ENCODE measurements at regions not wholly inside any gene's neighbourhood (a gene's known extent, or its start where the extent isn't known, plus 50 kb on each side); places are given as distances from the start of the nearest gene placed in this dataset.

DNA sequence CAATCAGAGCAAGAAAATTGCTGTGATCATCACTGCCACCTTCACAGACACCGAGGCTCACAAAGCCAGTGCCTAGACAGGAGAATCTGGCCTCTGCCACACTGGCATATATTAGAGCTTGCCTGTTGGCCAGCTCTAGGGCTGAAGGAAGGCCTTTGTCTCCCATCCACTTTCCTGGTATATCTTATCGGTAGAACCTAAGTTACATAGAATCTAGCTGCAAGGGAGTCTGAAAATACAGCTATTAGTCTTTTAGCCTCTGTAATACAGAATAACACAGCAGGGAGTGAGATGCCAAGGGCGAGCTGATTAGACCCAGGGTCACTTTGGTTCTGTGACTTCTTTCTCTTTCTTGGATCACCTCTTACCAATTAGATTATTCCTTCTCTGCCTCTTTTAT is 154.9 kb upstream of the KL start:
- DNase-seq (ENCODE audit: low spot score): no peak

DNA sequence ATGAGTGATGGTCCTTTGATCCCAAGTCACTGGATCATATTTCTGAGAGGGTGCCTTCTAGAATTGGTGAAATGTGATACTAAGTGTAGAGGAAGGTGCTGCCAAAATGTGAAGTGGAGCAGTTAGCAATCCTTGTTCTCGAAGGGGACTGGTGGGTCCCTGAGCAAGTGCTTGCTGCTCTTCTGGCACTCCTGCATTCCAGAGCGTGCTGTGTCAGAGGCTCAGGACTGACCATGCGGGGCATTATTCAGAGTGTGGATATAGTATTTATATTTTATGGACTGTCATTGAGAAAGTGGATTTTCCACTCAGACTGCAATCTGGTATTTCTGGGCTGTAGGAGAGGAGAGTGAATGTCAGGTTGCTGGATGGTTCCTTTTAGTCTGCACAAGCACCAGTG is 152.6 kb upstream of the KL start:
- no peak for DNase-seq (ENCODE audit: low spot score)

DNA sequence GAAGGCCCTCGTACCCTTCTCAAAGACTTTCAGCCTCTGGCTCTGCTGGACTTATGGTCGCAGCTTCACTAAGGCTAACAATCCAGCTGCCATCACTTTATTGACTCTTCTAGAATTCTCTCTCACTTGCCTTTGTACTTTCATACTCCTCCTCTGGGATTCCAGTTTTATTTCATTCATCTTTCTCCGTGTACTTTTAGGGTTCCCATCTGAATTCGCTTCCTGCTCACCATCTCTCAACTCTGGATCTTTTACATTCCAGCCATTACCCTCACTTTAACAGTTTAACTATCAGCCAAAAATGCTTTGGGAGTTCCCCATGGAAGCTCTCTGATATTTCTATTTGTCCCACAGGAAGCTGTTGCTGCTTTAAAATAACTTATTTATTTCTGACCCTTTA is 149.3 kb upstream of the KL start:
- no peak for DNase-seq (ENCODE audit: low spot score)

DNA sequence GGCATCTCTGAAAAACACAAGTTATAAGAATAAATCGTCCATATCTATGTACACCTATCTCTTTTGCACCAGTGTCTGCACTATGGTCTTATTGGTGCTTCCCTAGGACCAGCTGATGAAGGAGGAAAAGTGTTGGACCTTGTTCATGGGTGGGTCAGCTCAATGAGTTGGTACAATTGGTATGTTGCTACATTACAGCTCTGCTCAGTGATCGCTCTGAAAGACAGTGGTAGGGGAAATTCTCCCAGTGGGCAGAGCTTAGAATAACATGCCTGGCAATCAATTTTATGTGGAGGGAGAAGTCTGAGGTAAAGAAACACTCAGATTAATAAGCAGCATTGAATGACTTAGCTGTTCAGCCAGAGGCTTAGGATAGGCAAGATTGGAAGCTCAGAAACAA is 138.7 kb upstream of the KL start:
- DNase-seq (ENCODE audit: low spot score): no peak

DNA sequence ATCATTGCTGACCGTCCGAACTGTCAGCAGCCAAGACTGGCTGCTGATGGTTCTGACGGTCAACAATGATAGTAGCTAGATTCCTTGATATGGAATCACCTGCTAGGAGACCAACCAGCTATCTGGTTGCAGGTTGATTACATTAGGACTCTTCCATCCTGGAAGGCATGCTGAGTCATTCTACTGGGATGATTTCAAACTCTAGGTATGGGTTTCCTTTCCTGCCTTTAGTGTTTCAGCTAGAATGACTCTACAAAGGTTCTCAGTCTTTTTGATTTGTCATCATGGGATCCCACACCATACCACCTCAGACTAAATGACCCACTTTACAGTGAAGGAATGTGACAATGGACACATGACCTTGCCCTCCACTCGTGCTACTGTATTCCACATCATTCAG is 138.1 kb upstream of the KL start:
- DNase-seq (ENCODE audit: low spot score): peak; percentile 1

DNA sequence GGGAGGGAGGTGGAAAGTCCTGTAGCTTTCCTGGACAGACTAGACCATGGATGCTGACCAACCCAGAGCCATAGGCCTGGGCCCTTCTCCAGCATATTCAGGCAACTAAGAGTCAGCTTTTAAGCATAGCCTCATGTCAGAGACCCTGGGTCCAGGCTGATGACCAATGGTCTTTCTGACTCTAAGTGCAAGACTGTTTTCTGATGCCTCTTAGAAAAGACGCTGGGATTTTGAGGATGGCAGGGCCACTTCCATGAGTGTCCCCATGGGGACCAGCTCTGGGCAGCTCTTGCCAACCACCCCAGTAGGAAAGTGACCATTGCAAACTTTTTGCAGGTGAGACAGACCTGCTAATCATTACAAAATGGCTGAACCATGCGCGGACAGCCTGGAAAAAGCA is 135.6 kb upstream of the KL start:
- no peak for DNase-seq (ENCODE audit: low spot score)

DNA sequence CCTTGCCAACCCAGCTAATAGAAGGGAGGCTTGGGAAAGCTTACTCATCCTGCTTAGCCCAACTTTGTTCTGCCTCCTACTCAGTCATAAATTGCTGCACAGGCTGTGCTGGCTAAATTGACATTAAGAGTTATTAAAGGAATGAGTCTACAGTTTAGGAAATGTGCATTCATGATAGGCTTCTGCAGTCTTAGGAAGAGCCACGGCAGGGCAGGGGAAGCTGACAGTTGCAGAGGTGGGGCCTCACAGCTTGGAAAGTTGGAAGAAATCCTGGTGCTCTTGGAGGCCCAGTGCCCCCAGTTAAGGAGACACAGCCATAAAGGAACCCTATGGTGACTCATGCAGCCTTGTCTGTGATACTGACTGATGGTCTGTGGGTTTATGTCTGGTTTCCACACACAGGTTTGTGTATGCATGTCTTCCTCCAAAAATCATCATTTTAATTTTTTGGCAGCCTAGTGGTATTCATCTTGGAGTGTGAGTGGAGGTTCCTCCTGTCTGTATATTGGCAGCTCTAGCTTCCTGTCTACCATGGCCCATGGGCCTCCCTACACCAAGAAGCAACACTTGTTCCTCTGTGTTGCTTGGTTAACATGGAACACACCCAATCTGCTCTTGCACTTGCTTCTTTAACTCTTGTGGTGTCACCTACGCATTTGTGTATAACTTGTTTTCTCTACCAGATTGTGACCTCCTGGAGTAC is 135.0 kb upstream of the KL start:
- no peak for DNase-seq (ENCODE audit: low spot score)

DNA sequence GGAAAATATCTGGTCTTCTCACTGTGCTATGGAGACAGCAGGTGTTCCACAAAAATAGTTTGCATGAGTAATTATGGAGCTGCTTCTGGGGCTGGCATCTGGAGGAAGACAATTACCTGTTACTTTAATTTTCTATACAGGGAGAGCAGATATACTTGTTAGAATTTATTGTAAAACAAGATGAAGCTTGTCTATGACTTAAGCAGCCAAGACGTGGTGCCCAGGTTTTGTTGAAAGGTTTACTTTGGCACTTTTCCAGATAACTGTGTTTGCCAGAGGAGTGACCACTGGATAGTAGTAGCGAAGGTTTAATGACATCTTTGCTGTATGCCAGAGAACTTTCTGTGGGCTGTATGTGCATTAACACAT is 134.5 kb upstream of the KL start:
- DNase-seq (ENCODE audit: low spot score): no peak

DNA sequence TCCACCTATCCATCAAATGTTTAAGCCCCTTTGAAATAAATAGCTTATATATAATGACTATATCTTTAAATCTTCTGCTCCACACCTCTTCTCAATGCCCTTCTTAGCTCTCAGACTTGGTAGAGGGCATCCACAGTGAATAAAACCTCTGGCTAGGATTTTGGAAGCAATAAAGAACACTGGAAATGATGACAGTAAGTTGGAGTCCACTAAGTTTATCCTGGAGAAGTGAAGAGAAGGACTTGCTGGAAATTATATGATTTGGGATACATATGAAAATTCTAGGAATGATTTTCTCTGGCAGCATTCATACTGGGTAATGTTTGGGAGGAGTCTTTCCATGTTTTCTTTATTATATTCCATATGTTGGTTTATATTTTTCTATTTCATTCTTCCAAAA is 133.5 kb upstream of the KL start:
- no peak for DNase-seq (ENCODE audit: low spot score)

DNA sequence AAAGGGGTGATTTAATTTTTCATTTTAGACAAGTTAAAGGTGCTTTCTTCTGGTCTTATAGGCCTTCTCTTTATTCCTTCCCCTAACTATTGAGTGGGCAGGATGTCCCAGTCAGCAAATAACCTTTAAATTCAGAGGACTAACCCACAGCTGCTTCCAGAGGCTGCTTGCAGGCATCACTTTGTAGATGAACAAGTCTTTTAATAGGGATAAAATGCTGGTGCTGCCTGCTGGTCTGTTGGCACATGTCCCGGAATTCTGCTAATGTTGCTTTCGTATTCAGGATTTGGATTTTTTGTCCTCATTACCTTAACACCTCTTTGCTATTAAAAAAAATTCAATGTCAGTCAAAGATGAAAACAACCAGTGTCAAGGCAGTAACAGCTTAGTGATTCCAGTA is 132.7 kb upstream of the KL start:
- DNase-seq (ENCODE audit: low spot score): no peak

DNA sequence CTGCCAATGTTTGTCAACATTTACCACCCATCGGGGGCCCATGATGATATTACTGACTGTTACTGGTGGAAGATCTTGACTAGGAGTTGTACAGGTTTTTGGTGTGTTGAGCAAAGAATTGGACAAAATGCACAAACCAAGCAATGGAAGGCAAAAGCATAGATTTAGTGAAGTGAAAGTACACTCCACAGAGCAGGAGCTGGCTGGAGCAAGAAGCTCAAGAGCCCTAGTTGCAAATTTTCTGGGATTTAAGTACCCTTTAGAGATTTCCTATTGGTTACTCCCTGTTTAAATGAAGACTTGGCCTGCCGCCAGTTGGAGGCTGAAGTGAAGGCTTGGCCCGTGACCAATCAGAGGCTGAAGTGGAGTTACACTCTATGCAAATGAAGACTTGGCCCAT is 128.6 kb upstream of the KL start:
- DNase-seq (ENCODE audit: low spot score): no peak

DNA sequence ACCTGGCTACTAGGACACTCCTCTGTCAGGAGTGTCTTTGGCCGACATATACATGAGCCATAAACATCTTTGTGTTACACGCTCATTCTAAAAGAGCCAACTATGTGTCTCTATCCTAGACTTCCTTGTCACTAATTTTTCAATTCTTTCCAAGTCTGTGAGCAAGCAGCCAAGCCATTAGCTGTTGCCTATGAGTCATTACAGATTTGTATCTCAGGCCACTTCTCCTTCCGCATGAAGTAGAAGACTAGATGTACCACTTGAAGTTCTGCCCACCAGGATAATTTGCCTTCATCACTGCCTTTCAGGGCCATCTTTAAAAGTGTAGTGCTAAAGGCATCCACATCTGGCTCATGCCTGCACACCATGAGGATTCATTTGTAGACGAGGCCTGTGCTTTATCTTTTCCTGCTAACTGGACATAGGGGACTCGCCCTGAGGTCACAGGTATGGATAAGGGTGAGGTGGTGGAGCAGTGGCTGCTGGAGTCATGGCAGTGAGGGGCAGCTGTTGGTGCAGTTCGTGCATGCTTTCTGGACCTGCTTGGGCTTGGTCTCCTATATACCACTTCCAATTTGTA is 126.1 kb upstream of the KL start:
- no peak for DNase-seq (ENCODE audit: low spot score)

DNA sequence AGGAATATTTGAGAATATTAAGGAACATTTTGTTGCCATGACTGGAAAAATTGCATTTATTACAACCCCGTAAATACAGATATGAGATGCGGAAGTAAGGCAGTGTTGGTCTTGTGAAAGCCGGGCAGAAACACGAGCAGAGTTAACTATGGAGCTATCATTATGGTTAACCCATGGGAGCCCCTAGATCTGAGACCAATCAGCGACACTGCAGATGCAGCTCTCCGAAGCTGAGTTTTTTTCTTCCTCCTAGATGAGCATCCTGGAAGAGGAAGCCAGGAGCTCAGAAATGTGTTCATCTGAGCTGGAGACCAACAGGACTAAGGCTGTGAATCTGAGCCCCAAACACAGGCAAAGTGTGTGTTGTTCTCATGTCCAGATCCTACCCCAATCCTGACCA is 123.0 kb upstream of the KL start:
- DNase-seq (ENCODE audit: low spot score): no peak

DNA sequence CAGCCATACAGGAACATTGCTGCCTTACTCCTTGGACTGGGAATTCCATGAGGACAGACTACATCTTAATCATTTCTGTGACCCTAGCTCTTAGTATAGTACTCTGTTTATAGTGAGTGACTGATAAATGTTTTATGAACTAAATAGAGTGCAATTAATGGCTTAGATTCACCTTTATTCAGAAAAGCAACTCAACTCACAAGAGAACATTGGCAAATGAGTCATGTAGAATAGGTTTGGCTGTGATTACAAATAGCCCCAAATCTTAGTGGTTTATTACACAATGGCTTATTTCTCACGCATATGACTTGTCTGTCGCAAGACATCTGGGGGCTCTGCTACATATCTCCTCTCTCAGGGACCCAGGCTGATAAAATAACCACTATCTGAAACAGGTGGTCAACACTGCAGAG is 121.6 kb upstream of the KL start:
- no peak for DNase-seq (ENCODE audit: low spot score)

DNA sequence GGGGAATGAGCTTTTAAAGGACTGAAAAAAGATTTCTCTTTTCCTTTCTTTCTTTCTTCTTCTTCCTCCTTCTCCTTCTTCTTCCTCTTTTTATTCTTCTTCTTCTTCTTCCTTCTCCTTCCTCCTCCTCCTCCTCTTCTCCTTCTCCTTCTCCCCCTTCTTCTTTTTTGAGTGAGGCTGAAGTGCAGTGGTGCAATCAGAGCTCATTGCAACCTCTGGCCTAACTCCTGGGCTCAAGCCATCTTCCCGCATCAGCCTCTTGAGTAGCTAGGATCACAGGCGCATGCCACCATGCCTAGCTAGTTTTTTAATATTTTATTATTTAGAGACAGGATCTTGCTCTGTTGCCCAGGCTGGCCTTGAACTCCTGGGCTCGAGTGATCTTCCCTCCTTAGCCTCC is 120.9 kb upstream of the KL start:
- no peak for DNase-seq (ENCODE audit: low spot score)

DNA sequence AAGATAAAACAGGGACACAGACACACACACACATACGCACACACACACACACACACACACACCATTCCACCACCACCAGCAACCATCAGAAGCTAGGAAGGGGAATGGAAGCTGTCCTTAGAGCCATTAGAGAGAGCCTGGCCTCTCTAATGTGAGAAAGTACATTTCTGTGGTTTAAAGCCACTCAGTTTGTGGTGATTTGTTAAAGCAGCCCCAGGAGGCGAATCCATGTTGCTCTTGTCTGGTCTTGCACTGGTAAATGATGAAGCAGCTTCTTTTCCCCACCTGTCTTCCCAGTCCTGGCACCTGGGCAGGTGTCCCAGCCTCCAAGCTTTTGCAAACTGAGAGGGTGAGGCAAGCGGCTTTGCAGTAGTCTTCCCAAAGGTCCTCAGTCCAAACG is 118.9 kb upstream of the KL start:
- no peak for DNase-seq (ENCODE audit: low spot score)

DNA sequence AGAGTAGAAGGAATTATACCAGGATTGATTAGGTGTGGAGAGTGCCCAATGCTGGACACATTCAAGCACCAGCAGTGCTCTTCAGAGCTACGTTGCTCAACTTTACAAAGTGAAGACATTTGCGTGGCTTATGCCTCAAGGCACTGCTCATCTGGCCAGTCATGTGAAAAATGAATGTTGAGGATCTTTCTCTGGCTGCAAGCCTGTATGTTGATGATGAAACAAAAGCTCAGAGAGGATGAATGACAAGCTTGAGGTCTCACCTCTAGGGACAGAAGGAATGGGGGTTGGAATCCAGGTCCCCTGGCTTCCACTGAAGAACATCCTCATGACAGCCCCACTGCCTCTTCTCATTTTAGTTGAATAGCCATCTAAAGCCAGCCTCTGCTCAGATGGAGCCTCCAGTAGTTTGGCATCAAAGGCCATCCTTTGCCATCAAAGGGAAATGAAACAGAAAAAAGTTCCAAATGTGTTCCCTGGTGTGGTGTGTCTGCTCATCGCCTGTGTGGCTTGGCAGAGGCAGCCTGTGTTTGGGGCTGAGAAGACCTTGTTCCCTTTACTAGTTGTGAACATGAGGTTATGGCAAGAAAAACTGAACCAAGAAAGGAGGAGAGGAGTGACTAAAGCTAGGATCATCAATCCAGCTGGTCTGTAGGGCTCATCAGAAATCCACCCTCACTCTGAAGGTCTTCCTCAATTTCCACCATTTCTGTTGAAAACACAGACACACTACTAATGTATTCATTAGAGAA is 114.0 kb upstream of the KL start:
- no peak for DNase-seq (ENCODE audit: low spot score)

DNA sequence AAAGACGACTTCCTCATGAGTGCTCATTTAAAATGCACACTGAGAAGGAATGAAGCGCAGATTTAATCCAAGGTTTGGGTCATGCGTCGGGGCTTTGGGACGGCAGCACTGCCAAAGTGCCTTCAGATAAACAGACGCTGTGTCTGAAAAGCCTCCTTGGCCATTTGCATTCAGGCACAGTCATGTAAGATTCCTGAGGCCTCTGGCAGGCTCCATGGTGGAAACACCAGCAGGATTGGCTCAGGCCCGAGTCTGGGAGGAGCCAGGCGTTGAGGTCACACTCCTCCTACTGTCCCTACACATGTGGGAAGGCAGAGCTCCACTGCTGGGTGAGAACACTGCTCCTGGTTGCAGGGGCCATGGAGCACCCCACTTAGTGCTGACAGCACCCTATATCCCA is 113.3 kb upstream of the KL start:
- no peak for DNase-seq (ENCODE audit: low spot score)

DNA sequence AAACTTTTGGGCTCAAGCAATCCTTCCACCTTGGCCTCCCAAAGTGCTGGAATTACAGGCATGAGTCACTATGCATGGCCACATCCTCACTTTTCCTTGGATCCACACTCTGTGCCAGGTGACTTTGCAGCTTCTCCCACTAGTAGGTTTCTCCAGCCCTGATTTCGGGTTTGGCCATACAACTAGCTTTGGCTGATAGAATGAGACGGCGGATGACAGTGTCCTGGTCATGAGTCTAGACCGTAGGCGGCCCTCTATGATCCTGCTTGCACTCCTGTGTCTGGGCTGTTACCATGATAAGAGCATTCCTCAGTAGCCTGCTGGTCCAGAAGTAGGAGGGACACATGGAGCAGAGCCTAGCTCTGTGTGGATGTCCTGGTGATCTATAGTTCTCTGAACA is 112.5 kb upstream of the KL start:
- no peak for DNase-seq (ENCODE audit: low spot score)

DNA sequence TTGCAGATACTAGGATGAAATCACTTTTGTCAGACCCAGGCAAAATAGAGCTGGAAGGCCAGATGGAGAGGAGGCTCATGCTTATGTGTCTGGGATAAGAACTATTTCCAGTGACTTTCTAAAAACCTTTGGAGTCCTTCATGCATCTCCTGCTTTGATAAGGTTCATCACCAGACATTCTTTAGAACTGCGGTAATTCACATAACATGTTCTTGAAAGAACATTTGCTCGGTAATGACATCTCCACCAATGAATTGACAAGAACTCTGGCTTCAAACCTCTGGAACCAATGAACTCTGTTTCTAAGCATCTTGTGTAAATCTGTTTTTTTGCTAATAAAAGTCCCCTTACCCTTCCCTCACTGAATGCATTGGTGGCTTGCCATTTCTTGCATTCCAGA is 112.0 kb upstream of the KL start:
- DNase-seq (ENCODE audit: low spot score): no peak

DNA sequence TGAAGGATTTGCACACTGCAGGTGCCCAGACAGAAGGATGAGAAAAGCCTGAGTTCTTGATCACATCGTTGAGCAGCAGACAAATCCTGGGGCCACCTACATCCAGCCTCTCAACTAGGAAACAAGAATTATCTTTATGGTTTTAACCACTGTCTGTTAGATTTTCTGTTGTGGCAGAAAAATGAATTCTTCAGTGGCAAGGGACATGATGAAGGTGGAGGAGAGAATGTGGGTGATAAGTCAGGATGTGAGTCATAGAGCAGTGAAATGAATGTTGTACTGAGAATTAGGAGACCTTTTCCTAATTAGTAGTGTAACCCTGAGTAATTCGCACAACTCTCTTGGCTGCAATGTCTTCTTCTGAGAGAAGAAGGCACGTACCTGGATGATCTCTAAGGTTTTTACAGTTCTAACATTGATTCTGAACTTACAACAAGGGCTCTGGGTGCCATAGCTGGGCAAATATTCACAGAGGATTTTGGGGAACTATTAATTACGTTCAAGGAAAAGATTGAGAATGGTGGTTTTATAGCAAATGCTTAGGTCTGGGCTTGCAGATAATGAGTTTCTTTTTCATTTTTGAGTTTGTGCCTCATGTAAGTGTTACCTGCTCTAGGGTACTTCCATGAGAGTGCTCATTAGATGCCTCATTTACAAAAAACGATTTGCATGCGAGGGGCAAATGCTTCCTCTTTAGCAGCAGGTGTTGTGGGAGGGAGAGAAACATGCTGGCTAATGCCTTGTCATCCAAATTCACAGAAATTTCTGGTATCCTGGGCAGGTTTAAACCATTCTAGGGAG is 111.0 kb upstream of the KL start:
- DNase-seq (ENCODE audit: low spot score): no peak

DNA sequence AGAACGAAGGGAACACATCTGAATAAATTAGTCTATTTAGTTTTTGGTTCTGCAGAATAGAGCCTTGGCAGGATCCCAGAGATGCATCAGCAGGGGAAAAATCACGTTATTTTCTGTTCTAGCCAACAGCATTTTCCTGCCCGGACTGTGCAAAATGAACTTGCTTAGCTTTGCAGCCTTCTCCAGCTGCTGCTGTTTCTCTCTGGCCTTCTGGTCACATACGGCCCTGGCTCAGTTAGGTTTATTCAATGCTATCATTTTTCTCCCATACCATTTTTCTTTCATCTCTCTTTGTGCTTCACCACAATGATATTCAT is 110.4 kb upstream of the KL start:
- no peak for DNase-seq (ENCODE audit: low spot score)

DNA sequence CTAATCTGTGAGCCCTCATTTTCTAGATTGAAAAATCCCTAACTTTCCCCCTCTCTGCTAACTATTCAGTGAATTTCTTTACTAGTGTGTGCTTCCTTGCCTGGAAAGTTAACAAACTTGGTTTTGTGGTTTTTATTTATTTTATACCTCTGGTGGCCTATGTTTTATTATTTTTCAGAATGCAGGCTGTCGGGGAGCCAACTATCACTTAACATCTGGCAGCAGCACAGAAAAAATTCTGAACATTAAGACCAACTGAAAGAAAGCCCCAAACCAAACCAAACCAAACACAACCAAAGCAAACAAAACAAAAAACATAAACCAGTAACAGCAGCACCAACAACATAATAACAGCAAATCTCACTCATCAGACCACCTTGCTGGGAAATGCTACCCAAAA is 109.0 kb upstream of the KL start:
- DNase-seq (ENCODE audit: low spot score): no peak

Measured in kidney capillary endothelial cell (primary cell).